HG02678 (cell line): ENCODE measurements at regions not wholly inside any gene's neighbourhood (a gene's known extent, or its start where the extent isn't known, plus 50 kb on each side); places are given as distances from the start of the nearest gene placed in this dataset.

Experiments used
- ATAC-seq: cut with Tn5 transposase; IDR thresholded peaks from one replicate; pipeline ENCODE4 v1.9.1; 2021; ENCODE audit warnings: mild to moderate bottlenecking, moderate library complexity; ENCODE audit not compliant: unreplicated experiment

DNA sequence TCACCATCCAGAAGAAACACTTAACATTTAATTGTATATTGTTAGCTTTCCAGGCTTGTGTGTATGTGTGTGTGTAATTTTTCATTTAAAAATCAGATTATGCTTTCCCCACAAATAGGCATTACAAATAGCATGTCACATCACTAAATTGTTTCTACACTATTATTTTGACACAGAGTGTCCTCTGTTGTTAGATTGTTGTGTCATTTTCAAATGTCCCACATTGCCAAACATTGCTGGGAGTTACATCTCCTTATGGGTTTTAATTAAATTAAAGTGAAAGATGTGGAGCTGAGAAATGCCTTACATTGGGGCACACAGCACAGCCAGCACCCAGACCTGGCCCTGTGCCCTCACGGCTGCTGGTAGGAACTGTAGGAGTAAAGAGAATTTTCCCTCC, 295.6 kb downstream of the ZEB1 start:
- no peak for ATAC-seq

DNA sequence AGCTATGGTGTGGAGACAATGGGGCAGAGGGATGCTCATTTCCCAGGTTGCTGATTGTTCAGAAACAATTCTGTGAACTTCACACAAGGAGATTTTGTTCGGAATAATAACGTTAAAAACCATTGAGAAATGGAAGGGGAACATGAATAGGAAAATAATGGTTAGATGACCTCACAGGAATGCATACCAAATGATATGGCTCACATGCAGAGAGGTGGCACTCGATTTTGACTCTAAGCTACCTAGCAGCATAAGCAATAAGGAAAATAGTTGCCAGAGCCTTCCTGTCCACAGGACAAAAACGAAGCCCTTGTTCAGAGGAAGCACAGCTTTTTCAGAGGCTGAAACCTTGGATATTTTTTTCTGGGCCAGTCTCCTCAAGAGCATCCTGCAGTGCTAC, 293.1 kb downstream of the ZEB1 start:
- no peak for ATAC-seq

DNA sequence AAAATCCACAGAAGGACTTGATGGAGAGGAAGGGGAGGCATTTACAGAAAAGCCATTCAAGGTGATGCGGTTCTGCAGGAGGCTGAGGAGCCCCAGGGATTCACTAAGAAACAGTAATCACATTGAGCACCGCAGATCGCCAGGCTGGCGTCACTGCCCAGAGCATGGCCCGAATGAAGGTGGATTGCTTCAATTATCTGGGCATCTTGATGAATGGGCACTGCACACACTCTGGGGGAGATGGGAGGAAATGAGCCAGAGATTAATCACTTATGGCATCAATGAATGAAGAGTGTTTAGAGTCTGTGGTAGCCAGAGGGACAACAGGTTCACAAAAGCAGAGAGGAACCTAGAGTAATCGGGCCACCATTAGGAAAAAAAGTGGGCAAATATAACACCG, 292.1 kb downstream of the ZEB1 start:
- no peak for ATAC-seq

DNA sequence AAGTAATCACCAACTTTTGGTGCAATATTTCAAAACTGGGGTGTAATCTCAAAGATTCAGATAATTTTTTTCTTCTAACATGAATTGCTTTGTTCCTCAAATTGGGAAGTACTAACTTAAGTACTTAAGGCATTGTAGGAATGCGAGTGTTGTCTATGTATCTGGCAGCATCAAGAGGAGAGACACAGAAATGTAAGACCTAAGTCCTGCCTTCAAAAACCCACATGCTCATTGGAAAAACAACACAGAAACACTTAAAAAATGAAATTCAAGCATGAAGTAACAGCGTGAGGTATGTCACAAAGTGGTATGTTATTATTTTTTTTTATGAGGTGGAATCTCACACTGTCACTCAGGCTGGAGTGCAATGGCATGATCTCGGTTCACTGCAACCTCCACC, 288.5 kb downstream of the ZEB1 start:
- ATAC-seq, result no peak

DNA sequence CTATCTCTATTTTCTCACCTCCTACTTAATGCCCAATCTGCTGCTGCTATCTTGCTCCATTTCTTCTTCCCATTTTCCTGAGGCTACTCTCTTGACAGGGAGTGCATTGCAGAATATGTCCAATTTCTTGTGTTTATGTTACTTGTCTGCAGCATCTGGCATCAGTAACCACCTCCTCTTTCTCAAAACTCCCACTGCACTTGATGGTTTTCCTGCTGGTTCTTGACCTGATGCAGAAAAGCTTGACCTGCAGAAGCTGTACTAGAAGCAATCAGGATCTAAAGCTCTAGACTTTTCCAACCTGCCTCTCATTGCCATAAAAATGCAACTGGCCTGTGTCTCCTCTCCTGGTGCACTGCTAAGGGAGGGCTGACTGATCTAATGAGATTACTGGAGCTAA, 287.8 kb downstream of the ZEB1 start:
- no peak for ATAC-seq

DNA sequence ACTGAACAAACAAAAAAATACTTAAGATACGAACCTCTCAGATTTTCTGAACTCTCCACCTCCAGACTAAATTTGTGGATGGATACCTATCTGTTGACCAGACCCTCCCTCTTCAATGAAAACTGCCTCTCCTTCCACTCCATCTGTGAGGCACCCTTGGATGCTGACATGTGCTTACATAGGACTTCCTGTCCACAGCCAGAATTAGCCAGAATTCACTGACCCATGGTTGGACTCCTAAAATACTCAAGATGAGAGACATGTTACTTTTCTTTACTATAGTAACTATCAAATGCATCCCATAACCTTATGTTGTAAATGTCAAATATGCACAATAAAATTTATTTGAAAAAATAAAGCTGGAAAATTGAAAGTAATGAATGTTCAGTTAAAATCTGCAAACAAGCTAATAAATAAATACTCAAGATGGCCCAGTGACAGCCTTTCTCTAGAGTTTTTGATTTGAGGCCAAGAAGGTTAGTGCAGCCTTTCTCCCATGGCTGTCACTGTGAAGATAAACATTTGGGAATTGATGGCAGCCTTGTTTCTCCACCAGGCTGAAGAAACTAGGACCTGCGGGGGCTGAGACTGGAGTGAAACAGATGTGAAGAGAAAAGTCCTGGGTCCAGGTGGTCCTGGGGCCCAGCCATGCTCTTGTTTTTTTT, 287.0 kb downstream of the ZEB1 start:
- ATAC-seq, result no peak

DNA sequence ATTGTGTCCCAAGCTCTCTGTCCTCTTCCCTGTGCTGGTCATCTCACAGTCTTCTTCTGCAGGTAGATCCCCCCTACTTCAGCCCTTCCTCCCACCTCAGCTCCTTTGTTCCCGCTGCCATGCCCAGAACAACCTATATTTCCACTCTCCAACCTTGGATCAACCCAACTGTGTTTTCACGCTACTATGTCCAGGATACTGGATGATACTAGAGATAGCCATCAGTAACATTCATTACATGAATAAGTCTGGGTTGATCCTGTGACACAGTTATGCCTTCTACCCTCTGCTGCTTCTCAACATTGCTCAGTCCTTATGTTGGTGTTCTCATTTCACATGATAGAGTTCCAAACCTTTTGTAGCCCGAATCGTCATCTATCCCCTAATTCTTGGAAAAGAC, 286.4 kb downstream of the ZEB1 start:
- no peak for ATAC-seq

DNA sequence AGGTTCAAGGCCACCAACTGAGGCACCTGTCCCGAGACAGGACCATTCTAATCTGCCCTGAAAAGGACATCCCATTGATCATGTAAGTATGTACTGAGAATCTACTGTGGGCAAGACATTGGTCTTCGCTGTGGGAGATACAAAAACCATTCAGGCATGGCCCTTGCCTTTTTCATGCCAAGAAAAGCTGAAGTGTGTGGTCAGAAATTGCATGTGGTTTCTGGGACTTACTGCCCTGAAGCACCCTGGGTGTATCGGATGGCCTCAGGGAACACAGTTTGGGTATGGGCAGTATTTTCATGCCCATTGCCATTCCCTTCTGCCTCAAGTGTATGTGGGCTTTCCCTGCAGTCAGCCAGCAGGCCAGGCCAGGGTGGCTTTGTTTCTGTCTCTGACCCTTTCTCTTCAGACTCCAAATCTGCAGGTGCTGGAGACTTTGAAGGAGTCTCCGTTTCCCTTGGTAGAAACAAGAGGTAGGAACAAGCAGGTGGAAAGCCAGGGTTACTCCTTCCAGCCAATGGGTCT, 285.7 kb downstream of the ZEB1 start:
- ATAC-seq, result no peak

DNA sequence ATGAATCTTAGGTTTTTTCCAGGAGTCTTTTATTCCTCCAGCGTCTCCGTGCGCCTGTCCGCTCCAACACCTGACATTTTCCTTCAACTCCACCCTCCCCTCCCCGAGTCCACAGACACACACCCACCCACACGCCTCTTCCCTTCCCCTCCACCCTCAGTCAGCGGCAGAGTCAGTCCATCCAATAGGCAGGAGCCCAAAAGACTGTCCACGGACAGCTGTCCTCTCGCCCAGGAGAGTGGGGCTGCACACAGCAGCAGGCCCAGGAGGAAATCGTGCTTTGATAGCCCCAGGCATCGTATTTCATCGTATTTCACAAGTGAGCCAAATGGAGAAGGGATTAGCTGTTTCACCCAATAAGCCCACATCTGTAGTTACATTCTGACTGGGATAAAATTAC, 285.1 kb downstream of the ZEB1 start:
- no peak for ATAC-seq

DNA sequence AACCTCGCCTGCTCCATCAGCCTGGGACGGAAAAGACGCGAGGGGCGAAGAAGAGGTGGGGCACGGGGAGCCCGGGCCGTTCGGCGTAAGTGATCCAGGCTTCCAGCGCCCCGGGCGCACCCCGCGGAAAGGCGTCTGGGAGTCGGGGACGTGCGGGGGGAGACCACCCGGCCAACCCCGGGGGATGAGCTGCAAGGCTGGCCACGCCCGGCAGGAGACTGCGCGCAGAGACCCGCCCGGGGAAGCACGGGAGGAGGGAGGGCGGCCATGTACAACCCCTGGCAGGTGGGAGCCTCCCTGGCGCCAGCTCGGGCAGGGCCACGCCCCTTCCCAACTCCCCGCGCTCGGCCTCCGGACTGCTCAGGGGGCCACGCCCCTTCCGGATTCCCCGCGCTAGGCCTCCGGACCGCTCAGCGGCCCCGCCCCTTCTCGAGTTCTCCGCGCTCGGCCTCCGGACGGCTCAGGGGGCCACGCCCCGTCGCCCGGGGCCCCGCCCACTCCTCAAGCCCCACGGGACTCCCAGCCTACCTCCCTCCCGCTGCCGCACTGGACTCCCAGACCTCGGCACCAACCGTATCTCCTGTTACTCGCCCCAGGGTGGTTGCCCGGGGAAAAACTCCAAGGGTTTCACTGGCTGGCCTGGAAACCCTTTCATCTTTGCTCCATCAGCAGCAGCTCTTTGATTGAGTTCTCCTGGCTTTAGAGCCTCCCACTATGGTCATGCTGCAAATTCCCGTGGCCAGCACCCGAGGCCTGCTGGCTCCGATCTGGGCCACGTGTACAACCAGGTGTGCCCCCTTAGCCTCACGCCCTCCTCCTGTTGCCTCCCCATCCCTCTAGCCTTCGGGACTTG, 284.4 kb downstream of the ZEB1 start:
- peak; percentile 99 for ATAC-seq

DNA sequence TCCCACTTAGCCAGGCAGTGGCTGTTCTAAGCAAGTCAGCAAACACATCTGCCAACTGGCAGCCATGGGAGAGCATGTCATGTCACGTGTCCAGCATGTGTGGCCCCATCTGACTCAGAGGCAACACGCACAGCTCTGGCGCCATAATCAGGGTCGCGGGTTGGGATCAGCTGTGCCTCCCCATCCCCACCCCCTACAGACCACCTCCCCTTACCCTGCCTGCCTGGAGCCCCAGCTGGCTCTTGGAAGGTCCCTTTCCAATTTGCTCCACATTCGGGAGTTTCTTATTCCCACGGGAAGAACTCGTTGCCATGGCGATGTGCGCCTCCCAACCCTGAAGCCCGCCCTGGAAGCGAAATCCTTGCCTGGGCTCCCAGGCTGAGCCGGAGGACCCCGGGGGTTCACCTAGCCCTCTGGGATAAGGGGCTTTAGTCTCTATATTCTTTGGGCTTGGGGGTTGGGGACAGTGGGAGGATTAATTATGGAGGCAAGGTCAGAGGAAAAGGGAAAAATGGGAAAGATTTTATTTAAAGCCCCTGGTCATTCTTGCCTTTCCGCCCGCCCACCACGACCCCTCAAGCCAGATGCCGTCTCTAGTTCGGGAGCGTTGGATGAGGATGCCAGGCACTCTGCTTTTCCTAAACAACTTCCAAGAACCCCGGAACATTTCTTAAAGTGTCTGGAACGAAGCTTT, 283.7 kb downstream of the ZEB1 start:
- ATAC-seq, result no peak

DNA sequence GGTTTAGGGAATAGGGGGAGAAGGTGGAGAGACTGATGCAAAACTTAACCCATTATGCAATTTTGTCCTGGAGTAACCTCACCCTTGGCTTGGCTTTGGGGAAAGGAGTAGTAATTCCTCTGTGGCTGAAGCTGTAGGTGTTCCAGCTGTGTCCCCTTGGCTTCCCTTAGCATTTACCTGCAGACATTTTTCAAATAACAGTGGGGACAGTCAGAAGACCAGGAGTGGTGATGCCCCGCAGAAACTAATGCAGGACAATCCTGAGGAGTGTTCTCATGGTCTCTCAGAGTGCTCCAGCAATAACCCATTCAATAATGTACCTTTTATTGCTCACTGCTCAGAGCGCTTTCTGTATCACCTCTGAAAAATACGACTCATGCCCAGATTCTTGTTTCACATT, 282.1 kb downstream of the ZEB1 start:
- no peak for ATAC-seq

DNA sequence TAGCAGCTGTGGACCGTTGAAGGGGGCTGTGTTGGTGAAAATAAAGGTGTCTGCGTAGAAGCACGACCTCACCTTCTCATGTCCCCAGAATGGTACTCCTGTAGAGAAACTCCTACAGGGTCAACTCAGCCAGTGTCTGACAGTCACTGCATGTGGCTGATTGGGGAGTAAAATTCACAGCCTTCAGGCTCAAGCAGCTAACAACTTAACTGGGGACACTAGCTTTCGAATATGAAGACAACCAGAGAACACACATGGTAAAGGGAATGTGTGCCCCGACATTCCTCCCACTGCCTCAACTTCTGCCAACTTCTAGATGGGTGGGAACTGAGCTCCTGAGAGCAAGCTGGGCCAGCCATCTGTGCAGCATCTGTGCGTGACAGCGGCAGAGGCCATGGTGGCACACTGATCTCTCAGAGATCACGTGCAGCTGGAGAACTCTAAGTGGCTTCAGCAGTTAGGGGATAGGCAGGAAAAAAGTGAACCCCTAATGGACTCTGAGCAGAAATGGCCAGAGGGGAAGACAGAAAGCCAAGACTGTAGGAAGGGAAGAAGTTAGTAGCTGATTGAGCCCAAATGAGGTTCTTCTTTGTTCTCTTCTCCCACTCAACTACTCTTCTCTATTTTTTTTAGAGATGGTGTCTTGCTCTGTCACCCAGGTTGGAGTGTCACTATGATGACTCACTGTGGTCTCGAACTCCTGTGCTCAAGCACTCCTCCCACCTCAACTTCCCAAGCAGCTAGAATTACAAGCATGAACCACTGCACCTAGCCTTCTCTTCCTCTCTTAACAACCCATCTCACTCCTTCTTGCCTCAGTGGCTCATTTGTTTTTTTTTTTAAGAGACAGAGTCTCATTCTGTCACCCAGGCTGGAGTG, 280.8 kb downstream of the ZEB1 start:
- ATAC-seq, result no peak

DNA sequence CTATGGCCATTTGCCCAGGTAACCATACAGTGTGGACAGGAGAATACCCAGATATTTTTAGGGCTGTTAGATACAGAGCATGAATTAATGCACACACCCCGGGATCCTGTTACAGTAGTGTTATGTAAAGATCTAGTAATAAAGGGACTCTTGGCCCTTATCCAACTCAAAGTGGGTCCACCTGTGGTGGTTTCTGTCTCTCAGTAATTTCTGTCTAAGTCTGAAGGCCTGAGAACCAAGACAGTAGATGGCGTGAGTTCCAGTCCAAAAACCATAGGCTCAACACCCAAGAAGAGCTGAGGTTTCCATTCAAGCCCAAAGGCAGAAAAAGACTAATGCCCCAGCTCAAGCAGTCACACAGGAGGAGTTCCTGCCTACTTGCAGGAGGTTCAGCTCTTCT, 277.7 kb downstream of the ZEB1 start:
- ATAC-seq, result no peak

DNA sequence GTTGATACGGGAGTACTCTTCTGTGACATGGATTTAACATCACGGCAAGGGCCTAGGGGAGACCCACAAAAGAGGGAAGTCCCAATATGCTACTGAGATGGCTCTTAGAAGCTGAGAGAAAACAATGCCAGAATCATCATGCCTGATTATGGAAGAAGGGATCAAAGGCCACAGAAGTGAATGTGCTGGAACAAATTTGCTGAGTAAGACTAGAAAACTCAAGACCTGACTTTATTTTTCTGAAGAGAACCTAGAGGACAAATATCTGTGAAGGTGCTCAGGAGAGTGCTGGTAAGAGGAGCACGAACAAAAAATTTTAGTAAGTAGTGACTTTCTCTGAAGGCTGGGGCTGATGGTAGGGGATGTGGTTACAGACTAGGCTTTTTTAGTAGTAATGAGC, 277.0 kb downstream of the ZEB1 start:
- no peak for ATAC-seq

DNA sequence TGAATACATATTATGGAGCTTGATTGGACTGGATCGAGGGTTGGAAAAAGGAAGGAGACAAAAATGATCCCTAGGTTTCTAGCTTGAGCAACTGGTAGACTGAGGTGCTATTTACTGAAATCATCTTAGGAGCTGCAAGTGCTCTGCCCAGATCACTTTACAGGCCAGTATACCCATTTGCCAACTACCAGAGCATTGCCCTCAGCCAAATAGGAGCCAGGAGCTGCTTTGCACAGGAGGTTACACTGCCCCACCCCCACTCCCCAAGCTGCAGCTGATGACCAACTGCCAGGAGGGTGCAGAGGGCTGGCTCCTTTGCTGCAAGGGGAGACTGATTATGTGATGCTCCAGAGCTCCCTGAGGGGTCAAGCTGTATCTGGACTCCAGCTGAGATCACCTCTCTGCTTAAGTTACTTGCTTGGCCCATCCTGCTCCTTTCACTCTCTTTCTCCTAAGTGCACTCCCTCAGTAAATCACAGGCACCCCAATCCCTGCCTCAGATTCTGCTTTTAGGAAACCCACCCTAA, 275.4 kb downstream of the ZEB1 start:
- no peak for ATAC-seq

DNA sequence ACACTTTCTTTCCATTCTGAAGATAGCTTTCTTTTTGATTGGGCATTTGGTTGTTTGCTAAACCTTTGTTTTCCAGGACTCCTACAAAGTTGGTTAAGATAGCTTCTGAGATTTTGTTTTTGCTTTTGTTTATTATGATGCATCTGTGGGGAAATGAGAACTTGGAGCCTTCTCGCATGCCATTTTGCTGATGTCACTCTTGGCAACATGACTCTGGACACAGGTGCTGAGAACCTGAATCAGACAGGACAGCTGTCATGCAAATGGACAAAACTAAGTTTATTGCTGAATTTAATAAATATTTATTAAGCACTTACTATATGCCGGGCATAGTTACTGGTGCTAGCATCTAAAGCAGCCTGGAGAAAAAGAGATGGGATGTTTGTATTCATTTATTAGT, 274.1 kb downstream of the ZEB1 start:
- ATAC-seq, result no peak

DNA sequence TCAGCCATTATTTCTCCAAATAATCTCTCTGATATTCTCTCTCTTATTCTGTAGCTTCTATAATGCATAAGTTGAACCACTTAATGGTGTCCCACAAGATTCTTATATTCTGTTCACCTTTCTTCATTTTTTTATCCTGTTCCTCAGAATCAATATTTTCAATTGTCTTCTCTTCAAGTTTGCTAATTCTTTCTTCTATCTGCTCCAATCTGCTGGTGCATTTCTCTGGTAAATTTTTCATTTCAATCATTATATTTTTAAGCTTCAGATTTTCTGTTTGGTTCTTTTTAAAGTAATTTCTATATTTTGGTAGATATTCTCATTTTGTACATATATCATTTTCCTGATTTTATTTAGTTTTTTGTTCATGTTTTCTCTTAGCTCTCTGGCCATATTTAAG, 272.6 kb downstream of the ZEB1 start:
- ATAC-seq, result no peak

DNA sequence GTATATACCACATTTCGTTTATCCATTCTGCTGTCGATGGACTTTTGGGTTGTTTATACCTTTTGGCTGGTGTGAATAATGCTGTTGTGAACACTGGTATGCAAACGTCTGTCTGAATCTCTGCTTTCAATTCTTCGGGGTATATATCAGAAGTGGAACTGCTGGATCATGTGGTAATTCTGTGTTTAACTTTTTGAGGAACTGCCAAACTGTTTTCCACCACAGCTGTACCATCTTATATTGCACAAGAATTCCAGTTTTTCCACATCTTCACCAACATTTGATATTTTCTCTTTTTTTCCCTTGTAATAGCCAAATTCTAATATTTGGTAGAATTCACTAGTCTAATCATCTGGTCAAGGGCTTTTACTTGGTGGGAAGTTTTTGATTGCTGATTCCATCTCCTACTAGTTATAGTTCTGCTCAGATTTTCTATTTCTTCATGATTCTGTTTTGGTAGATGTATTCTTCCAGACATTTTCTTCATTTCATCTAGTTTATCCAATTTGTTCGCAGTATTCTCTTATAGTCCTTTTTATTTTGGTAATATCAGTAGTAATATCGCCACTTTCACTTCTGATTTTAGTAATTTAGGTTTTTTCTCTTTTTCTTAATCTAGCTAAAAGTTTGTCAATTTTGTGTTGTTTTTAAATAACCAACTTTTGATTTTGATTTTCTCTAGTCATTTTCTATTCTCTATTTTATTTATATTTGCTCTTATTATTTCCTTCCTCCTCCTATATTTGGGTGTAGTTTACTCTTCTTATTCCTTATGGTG, 271.2 kb downstream of the ZEB1 start:
- ATAC-seq, result no peak

DNA sequence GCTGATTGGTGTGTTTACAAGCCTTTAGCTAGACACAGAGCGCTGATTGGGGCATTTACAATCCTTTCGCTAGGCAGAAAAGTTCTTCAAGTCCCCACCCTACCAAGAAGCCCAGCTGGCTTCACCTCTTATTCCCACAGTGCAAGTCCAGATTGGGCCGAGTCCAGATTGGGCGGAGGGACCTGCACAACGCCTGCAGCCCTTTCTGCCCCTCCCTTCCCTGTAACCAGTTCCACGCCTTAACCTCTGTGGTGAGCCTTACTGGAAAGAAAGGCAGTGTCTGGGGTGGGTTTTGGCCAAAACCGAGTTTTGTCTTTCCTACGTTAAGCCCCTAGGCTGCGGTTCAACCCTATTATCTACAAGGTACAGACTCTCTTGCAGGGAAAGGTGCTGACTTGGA, 268.7 kb downstream of the ZEB1 start:
- no peak for ATAC-seq
